Left kidney (tissue), 1 donor: ENCODE measurements at regions not wholly inside any gene's neighbourhood (a gene's known extent, or its start where the extent isn't known, plus 50 kb on each side); places are given as distances from the start of the nearest gene placed in this dataset.

Experiments
- DNase-seq: peaks from one replicate; pipeline ENCODE4 v3.0.0-alpha.2; 2013

GRCh38 chr5:52173133-52173532 lies 614.6 kb upstream of the ITGA1 start:
- no peak for DNase-seq

GRCh38 chr5:52177193-52177592 lies 610.5 kb upstream of the ITGA1 start:
- no peak for DNase-seq

GRCh38 chr5:52181403-52181802 lies 606.3 kb upstream of the ITGA1 start:
- DNase-seq: no peak

- no peak for DNase-seq
These were observed 597.0 kb upstream of the ITGA1 start for GRCh38 chr5:52190737-52191136.

- no peak for DNase-seq
These were observed 587.9 kb upstream of the ITGA1 start for GRCh38 chr5:52199833-52200232.

GRCh38 chr5:52202256-52202655 lies 585.5 kb upstream of the ITGA1 start:
- no peak for DNase-seq

GRCh38 chr5:52204310-52204709 lies 583.4 kb upstream of the ITGA1 start:
- no peak for DNase-seq
